Neuron (in vitro differentiated cells): ENCODE measurements at regions not wholly inside any gene's neighbourhood (a gene's known extent, or its start where the extent isn't known, plus 50 kb on each side); places are given as distances from the start of the nearest gene placed in this dataset.
A peak's percentile ranks its signal among the peaks of the same experiment; 100 is the strongest.

Experiments
- H2AFZ ChIP-seq: one replicate; pipeline ENCODE4 v1.6.1; 2013; ENCODE audit warnings: low read depth, mild to moderate bottlenecking, inconsistent platforms, low read length, moderate library complexity
- H3K27me3 ChIP-seq: one replicate; pipeline ENCODE4 v1.6.1; 2013; ENCODE audit warnings: low read length; ENCODE audit not compliant: insufficient read depth
- H3K36me3 ChIP-seq: one replicate; pipeline ENCODE4 v1.6.1; 2013; ENCODE audit warnings: low read length; ENCODE audit not compliant: insufficient read depth
- H3K4me1 ChIP-seq: one replicate; pipeline ENCODE4 v1.6.1; 2013; ENCODE audit warnings: low read length; ENCODE audit not compliant: insufficient read depth
- H3K4me3 ChIP-seq: 2 replicates; pipeline ENCODE4 v1.5.1; 2013; ENCODE audit warnings: mild to moderate bottlenecking, low read length, moderate library complexity
- H3K9me3 ChIP-seq: one replicate; pipeline ENCODE4 v1.6.1; 2013; ENCODE audit warnings: low read length

- no peak overlapping the region for H3K4me3 ChIP-seq
- no peaks in the 10 kb centered on the region for H3K27me3 ChIP-seq
- peaks cover 5% of the 10 kb centered on the region for H3K4me1 ChIP-seq
- H3K36me3 ChIP-seq, result no peaks in the 10 kb centered on the region
- H3K9me3 ChIP-seq, result no peaks in the 10 kb centered on the region
- H2AFZ ChIP-seq, result no peak overlapping the region
Measured at GRCh38 chr5:91875196-91875779, 492.2 kb upstream of the ARRDC3 start.

GRCh38 chr5:91867799-91868198, 484.7 kb upstream of the ARRDC3 start:
- H3K4me1 ChIP-seq, result peaks cover 16% of the 10 kb centered on the region
- no peaks in the 10 kb centered on the region for H3K27me3 ChIP-seq

DNA sequence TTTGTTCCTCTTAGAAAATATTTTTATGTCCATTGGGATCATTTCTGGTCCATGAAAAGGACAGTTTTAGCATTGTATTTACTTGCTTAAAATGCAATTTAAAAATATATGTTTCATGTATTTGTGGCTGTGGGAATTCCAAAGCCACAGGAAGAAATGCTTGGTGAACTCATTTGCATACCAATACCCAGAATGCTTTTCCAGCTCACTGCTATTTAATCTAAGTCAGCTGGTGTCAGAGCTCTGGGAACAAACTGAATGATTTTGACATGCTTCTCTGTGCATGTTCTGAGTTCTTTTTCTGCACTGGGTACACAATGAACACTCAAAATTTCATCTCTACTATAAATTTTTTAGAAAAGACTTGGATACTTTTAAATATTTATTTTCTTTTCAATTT, 482.8 kb upstream of the ARRDC3 start:
- Histone ChIP-seq H2AFZ (peak overlapping the region; percentile 73), H3K9me3 (no peaks in the 10 kb centered on the region), H3K36me3 (no peaks in the 10 kb centered on the region), H3K4me3 (peak overlapping the region; percentile 32), H3K4me1 (peaks cover 16% of the 10 kb centered on the region), H3K27me3 (no peaks in the 10 kb centered on the region)

More at GRCh38 chr5:91867799-91868198, 484.7 kb upstream of the ARRDC3 start:
- Histone ChIP-seq H3K36me3 (no peaks in the 10 kb centered on the region), H3K9me3 (no peaks in the 10 kb centered on the region), H2AFZ (no peak overlapping the region), H3K4me3 (no peak overlapping the region)

- Histone ChIP-seq H3K27me3 (no peaks in the 10 kb centered on the region), H3K4me3 (no peak overlapping the region), H3K9me3 (no peaks in the 10 kb centered on the region)
Measured at GRCh38 chr5:91864962-91865361, 481.8 kb upstream of the ARRDC3 start.

DNA sequence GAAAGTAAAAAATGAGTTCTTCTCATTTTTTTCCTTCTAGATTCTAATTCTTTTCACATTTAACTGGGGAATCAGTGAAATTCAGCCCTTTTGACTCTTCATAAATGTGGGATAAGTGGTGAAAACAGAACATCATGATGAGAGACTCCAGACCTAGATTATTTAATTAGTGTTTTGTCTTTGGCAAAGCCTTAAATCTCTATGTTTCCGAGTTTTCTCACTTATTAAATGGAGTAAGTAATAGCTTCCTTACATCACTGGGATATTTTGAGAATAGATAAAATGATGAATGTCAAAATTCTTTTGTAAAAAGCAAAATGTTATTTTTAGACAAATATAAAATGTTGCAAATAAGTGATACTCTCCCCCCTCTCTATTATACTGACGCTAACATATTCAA, 468.6 kb upstream of the ARRDC3 start:
- peaks cover 16% of the 10 kb centered on the region for H3K4me1 ChIP-seq
- H3K36me3 ChIP-seq, result no peaks in the 10 kb centered on the region
- H2AFZ ChIP-seq, result no peak overlapping the region
- no peaks in the 10 kb centered on the region for H3K9me3 ChIP-seq
- no peak overlapping the region for H3K4me3 ChIP-seq
- no peaks in the 10 kb centered on the region for H3K27me3 ChIP-seq

More at GRCh38 chr5:91864962-91865361, 481.8 kb upstream of the ARRDC3 start:
- peak overlapping the region; percentile 73 for H2AFZ ChIP-seq
- H3K36me3 ChIP-seq, result no peaks in the 10 kb centered on the region
- peaks cover 16% of the 10 kb centered on the region for H3K4me1 ChIP-seq

DNA sequence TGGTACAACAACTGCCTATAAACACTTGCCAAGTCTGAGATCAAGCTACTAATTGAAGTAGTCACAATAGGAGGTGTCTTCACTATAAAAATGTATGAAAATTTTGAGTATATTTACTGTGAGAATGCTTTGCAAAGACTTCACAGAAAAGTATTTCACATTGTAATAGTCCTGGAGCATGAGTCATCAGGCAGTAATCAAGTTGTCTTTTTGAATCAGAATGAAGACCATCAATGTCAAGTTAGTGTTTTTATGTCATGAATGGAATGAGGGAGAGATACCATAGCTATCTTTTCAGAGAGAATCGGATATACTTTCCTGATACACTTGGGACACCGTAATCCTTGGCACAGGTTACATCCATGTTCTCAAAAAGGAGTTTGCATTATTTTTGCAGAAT, 466.9 kb upstream of the ARRDC3 start:
- H3K27me3 ChIP-seq, result no peaks in the 10 kb centered on the region
- peak overlapping the region; percentile 47 for H2AFZ ChIP-seq
- H3K36me3 ChIP-seq, result no peaks in the 10 kb centered on the region
- peaks cover 16% of the 10 kb centered on the region for H3K4me1 ChIP-seq
- H3K4me3 ChIP-seq, result no peak overlapping the region
- no peaks in the 10 kb centered on the region for H3K9me3 ChIP-seq

DNA sequence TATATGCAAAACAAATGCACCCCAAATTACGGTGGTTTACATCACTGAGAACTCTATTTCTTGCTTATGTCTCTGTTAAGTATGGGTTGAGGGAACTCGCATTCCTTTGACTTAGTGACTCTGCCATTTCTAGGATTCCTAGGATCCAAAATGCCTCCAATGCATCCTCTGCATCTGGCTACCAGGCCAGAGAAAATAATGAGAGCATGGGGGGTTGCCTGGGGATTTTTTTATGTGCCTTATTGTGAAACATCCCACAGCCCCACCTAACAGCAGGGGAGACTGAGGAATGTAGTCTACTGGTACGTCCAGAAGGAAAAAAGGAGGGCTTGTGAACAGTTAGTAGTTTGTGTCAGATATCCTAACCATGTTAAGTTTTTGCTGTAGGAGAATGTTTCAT, 466.0 kb upstream of the ARRDC3 start:
- Histone ChIP-seq H2AFZ (peak overlapping the region; percentile 23), H3K27me3 (no peaks in the 10 kb centered on the region), H3K36me3 (no peaks in the 10 kb centered on the region), H3K9me3 (no peaks in the 10 kb centered on the region), H3K4me3 (no peak overlapping the region), H3K4me1 (peaks cover 16% of the 10 kb centered on the region)

DNA sequence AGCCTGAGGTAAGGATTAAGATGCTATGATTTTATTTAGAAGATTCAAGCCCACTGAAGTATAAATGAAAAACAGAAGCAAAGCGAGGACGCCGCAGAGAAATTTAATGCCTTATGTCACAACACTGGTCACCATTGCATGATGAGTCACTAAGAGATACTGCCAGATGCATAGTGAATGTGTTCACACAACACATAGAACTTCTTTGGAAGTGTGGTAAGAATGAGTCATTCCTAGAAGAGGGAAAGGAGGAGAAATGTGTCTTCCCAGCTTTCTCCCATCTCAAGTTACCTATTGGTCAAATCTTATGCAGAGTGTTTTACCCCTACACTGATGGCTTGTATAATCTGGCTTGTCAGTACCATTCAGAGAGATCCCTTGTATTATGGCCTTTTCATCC, 465.3 kb upstream of the ARRDC3 start:
- Histone ChIP-seq H3K4me1 (peaks cover 16% of the 10 kb centered on the region), H3K9me3 (no peaks in the 10 kb centered on the region), H2AFZ (no peak overlapping the region), H3K27me3 (no peaks in the 10 kb centered on the region), H3K4me3 (no peak overlapping the region), H3K36me3 (no peaks in the 10 kb centered on the region)

DNA sequence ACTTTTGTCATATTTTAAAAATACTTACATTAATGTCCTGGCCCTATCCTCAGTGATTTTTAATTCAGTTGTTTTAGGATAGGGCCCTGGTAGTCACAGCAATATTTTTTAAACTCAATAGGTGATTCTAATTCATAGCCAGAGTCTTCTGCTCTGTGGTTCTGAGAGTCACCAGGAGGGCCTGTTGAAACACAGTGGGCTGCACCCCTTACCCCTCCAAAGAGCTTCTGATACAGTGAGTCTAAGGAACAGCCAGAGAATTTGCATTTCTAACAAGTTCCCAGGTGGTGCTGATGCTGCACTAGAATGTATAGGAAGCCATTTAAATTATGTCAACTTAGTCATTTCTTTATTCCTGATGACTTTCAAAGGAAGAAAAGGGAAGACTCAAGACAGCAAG, 458.3 kb upstream of the ARRDC3 start:
- peaks cover 8% of the 10 kb centered on the region for H3K4me1 ChIP-seq
- no peaks in the 10 kb centered on the region for H3K36me3 ChIP-seq
- H3K9me3 ChIP-seq, result no peaks in the 10 kb centered on the region
- H2AFZ ChIP-seq, result no peak overlapping the region
- no peaks in the 10 kb centered on the region for H3K27me3 ChIP-seq
- no peak overlapping the region for H3K4me3 ChIP-seq

GRCh38 chr5:91840412-91840811, 457.3 kb upstream of the ARRDC3 start:
- Histone ChIP-seq H3K4me1 (peaks cover 8% of the 10 kb centered on the region), H2AFZ (no peak overlapping the region), H3K4me3 (no peak overlapping the region), H3K9me3 (no peaks in the 10 kb centered on the region), H3K27me3 (no peaks in the 10 kb centered on the region), H3K36me3 (no peaks in the 10 kb centered on the region)

DNA sequence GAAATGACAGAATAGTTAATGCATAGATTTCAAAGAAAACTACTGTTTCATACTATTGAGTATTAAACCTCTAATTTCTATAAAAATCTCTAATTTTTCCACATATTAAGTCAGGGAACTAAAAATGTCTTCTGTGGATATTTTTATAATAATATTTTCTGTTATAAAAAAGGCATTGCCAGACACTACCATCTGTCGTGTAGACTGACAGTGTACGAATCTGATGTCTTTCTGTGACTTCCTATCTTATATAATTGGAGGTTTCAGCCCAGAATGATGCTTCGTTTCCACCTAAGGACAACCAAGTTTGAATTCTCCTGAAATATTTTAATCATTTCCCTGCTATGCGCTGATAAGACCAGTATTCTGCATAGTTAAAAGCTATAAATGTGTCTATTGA, 456.6 kb upstream of the ARRDC3 start:
- Histone ChIP-seq H3K4me1 (peaks cover 8% of the 10 kb centered on the region), H3K27me3 (no peaks in the 10 kb centered on the region), H3K4me3 (no peak overlapping the region), H3K36me3 (no peaks in the 10 kb centered on the region), H3K9me3 (no peaks in the 10 kb centered on the region), H2AFZ (no peak overlapping the region)

GRCh38 chr5:91839233-91839632, 456.1 kb upstream of the ARRDC3 start:
- H3K36me3 ChIP-seq, result no peaks in the 10 kb centered on the region
- H3K4me1 ChIP-seq, result peaks cover 8% of the 10 kb centered on the region
- no peak overlapping the region for H3K4me3 ChIP-seq
- H3K9me3 ChIP-seq, result no peaks in the 10 kb centered on the region
- H2AFZ ChIP-seq, result no peak overlapping the region
- no peaks in the 10 kb centered on the region for H3K27me3 ChIP-seq

DNA sequence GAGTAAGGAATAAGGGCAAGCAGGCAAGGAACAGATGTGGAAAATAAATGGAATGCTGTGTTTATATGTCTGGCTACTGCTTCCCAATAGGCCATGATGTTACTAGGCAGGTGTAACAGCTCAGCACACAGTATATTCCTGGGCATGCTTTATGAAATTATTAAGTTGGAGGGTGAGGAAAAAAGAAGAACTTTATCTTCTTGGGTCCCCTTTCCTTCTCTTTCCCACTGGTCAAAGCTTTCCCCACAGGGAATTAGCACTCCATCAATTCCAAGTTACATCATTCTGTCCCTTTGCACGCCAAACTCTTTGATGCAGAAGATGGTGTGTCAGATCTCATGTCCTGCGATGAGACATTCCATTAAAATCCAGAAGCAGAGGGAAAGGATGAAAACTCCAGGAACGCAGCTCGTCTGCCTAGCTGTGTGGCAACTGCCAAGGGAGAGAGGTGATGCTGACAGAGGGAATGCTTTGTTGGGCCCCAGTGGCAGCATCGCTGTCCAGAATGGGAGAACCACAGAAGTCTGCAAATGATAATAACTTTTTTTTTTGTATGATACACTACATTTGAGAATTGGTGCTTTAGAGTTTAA, 447.3 kb upstream of the ARRDC3 start:
- H3K36me3 ChIP-seq, result no peaks in the 10 kb centered on the region
- H3K9me3 ChIP-seq, result no peaks in the 10 kb centered on the region
- H3K27me3 ChIP-seq, result no peaks in the 10 kb centered on the region
- no peak overlapping the region for H3K4me3 ChIP-seq
- no peak overlapping the region for H2AFZ ChIP-seq
- peaks cover 2% of the 10 kb centered on the region for H3K4me1 ChIP-seq

GRCh38 chr5:91825618-91826017, 442.5 kb upstream of the ARRDC3 start:
- Histone ChIP-seq H3K27me3 (no peaks in the 10 kb centered on the region), H3K4me3 (no peak overlapping the region), H2AFZ (no peak overlapping the region), H3K36me3 (no peaks in the 10 kb centered on the region), H3K9me3 (no peaks in the 10 kb centered on the region), H3K4me1 (peaks cover 2% of the 10 kb centered on the region)
